CD14-positive monocyte (primary cell): ENCODE measurements at regions not wholly inside any gene's neighbourhood (a gene's known extent, or its start where the extent isn't known, plus 50 kb on each side); places are given as distances from the start of the nearest gene placed in this dataset.

Source experiments
- DNase-seq, 3 donors: peaks; one replicate each; pipeline ENCODE4 v3.0.0-alpha.2; 2011 to 2022
- H2AFZ ChIP-seq: 2 replicates; pipeline ENCODE4 v1.6.0; 2012; ENCODE audit warnings: mild to moderate bottlenecking, low read depth, low read length, inconsistent platforms; ENCODE audit not compliant: insufficient read depth, poor library complexity, severe bottlenecking
- H3K27ac ChIP-seq, 2 donors: 1 replicate in 1 of 2; 2 replicates in 1 of 2; pipeline ENCODE4 v1.5.1; 2012 to 2013; ENCODE audit warnings: low read length in 2 of 2, control low read depth in 1 of 2, inconsistent platforms in 1 of 2, low read depth in 1 of 2, mild to moderate bottlenecking in 1 of 2
- H3K27me3 ChIP-seq, 2 donors: one replicate each; pipeline versions ENCODE4 v1.6.0 to v1.6.1; 2011 to 2013; ENCODE audit warnings: low read length in 2 of 2; ENCODE audit not compliant: control insufficient read depth in 2 of 2, insufficient read depth in 2 of 2
- H3K36me3 ChIP-seq, 2 donors: replicated peaks in 1 of 2; 1 replicate in 1 of 2; 2 replicates in 1 of 2; pipeline versions ENCODE4 v1.5.1 to v1.6.1; 2012 to 2013; ENCODE audit warnings: low read length in 2 of 2, control low read depth in 1 of 2, inconsistent platforms in 1 of 2, mild to moderate bottlenecking in 1 of 2; ENCODE audit not compliant: insufficient read depth in 2 of 2, control insufficient read depth in 1 of 2
- H3K4me1 ChIP-seq, 2 donors: 1 replicate in 1 of 2; 2 replicates in 1 of 2; pipeline versions ENCODE4 v1.5.1 to v1.6.1; 2012 to 2013; ENCODE audit warnings: low read length in 2 of 2, control low read depth in 1 of 2, inconsistent platforms in 1 of 2, mild to moderate bottlenecking in 1 of 2, moderate library complexity in 1 of 2; ENCODE audit not compliant: insufficient read depth in 2 of 2, control insufficient read depth in 1 of 2
- H3K4me2 ChIP-seq: replicated peaks from 2 replicates; pipeline ENCODE3; 2012; ENCODE audit warnings: low read length, moderate library complexity, mild to moderate bottlenecking; ENCODE audit not compliant: poor library complexity, severe bottlenecking; ENCODE audit errors: extremely low read depth
- H3K4me3 ChIP-seq, 3 experiments: fragments of 200-600 bp in 1 of 3; sonication (generic) in 1 of 3; replicated peaks in 1 of 3; 1 replicate in 2 of 3; 2 replicates in 1 of 3; pipeline ENCODE4 v1.5.1; 2011 to 2013; ENCODE audit warnings: low read length in 3 of 3, mild to moderate bottlenecking in 3 of 3, control low read depth in 2 of 3, low read depth in 2 of 3, inconsistent platforms in 1 of 3, moderate library complexity in 1 of 3
- H3K79me2 ChIP-seq: 2 replicates; pipeline ENCODE4 v1.6.0; 2012; ENCODE audit warnings: mild to moderate bottlenecking, control low read depth, inconsistent platforms, low read length, moderate library complexity; ENCODE audit not compliant: insufficient read depth
- H3K9ac ChIP-seq: 2 replicates; pipeline ENCODE4 v1.6.0; 2017; ENCODE audit warnings: low read length, mild to moderate bottlenecking; ENCODE audit not compliant: insufficient read depth, poor library complexity, severe bottlenecking
- H3K9me3 ChIP-seq, 2 donors: replicated peaks in 1 of 2; 1 replicate in 1 of 2; 2 replicates in 1 of 2; pipeline versions ENCODE4 v1.5.1 to v1.6.1; 2012 to 2013; ENCODE audit warnings: low read length in 2 of 2, control low read depth in 1 of 2; ENCODE audit not compliant: control insufficient read depth in 1 of 2, insufficient read depth in 1 of 2
- H4K20me1 ChIP-seq: 2 replicates; pipeline ENCODE4 v1.6.0; 2012; ENCODE audit warnings: mild to moderate bottlenecking, low read length, control low read depth, moderate library complexity; ENCODE audit not compliant: insufficient read depth
- H3K27ac Mint-ChIP-seq, 7 donors: one replicate each; pipeline ENCODE4 v1.8.0; 2020; ENCODE audit warnings: mild to moderate bottlenecking in 7 of 7, mixed read lengths in 7 of 7, moderate library complexity in 6 of 7, inconsistent platforms in 2 of 7
- H3K27me3 Mint-ChIP-seq, 3 donors: one replicate each; pipeline ENCODE4 v1.8.0; 2021 to 2022; ENCODE audit warnings: low read depth in 3 of 3, mild to moderate bottlenecking in 3 of 3, mixed read lengths in 3 of 3, moderate library complexity in 3 of 3, inconsistent platforms in 1 of 3
- H3K36me3 Mint-ChIP-seq, 2 donors: one replicate each; pipeline ENCODE4 v1.8.0; 2020; ENCODE audit warnings: mixed read lengths in 2 of 2, inconsistent platforms in 1 of 2, mild to moderate bottlenecking in 1 of 2
- H3K4me1 Mint-ChIP-seq: one replicate; pipeline ENCODE4 v1.8.0; 2020; ENCODE audit warnings: mild to moderate bottlenecking, mixed read lengths
- H3K4me3 Mint-ChIP-seq, 2 donors: one replicate each; pipeline ENCODE4 v1.8.0; 2020; ENCODE audit warnings: mild to moderate bottlenecking in 2 of 2, mixed read lengths in 2 of 2, moderate library complexity in 1 of 2
- H3K9me3 Mint-ChIP-seq, 7 donors: one replicate each; pipeline ENCODE4 v1.8.0; 2020 to 2022; ENCODE audit warnings: mixed read lengths in 7 of 7, mild to moderate bottlenecking in 6 of 7, moderate library complexity in 6 of 7, inconsistent platforms in 2 of 7
- CTCF ChIP-seq: fragments of 200-600 bp; IDR thresholded peaks from one replicate; pipeline ENCODE4 v1.8.0; 2022; ENCODE audit warnings: antibody characterized with exemption, mild to moderate bottlenecking
- WGBS: methylation state at CpG from one replicate; pipeline ENCODE4 v1.1.5; 2013; ENCODE audit warnings: missing lambda C conversion rate; ENCODE audit not compliant: insufficient coverage; 5-methylcytosine and 5-hydroxymethylcytosine counted together
- intact Hi-C, 2 donors: fragments of 100-400 bp; cut with micrococcal nuclease; formaldehyde crosslinking; loops; one replicate each; pipeline versions ENCODE4 v1.15.0 to v1.15.1; 2023

DNA sequence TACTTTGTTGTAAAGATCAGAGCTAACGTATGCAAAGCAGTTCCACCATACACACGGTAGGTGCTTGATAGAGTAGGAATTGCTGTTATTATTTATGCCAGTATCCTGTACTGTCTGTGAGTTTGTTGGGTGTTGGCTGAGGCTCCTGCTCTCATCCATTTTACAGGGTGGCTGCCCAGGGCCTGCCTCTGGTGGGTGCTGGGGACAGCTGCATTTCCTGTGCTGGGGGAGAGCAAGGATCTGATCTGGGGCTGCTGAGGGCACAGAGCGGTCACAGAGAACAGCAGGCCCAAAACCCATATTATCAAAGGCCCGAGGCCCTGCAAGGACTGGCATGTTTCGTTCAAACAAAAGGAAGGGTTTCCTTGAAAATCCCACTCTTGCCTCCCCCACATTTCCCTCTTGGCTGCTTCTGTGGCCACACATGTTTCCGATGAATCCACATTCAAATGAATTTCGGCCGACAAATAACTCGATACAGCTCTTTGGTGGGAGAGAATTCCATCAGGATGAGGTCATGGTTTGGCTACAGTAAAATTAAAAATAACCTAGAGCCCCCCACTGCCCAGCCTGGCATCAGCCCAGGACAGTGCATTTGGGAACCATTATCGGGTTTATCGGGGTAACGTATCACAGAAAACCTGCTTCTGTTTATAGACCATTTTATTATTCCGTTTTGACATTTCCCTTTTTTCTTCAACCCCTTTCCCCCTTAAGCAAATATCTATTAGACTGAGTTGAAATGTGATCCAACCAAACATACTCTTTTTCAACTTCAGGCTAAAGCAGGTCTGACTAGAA, 143.4 kb downstream of the CYRIA start:
- H3K27me3 Mint-ChIP-seq: peaks cover 4 to 12% (median 6%) of the 10 kb centered on the region in 3 donors
- Histone ChIP-seq H4K20me1 (no peaks in the 10 kb centered on the region), H3K36me3 (no peaks in the 10 kb centered on the region), H3K27ac (no peak overlapping the region), H2AFZ (no peak overlapping the region), H3K4me1 (no peaks in the 10 kb centered on the region), H3K9ac (no peak overlapping the region), H3K9me3 (no peaks in the 10 kb centered on the region), H3K27me3 (peaks cover 0 to 4% of the 10 kb centered on the region in 2 donors), H3K4me3 (no peak overlapping the region), H3K79me2 (no peaks in the 10 kb centered on the region), H3K4me2 (no peak overlapping the region)
- H3K4me3 Mint-ChIP-seq: no peak overlapping the region
- no peak for TF ChIP-seq CTCF
- peak overlapping the region in 1 of 7 donors; percentile 51 for H3K27ac Mint-ChIP-seq
- intact Hi-C loops: no loop called here
- 97% methylated on average over 5 of the region's 13 CpGs for WGBS
- no peak for DNase-seq
- no peaks in the 10 kb centered on the region for H3K36me3 Mint-ChIP-seq
- H3K4me1 Mint-ChIP-seq: no peaks in the 10 kb centered on the region
- H3K9me3 Mint-ChIP-seq: no peaks in the 10 kb centered on the region

DNA sequence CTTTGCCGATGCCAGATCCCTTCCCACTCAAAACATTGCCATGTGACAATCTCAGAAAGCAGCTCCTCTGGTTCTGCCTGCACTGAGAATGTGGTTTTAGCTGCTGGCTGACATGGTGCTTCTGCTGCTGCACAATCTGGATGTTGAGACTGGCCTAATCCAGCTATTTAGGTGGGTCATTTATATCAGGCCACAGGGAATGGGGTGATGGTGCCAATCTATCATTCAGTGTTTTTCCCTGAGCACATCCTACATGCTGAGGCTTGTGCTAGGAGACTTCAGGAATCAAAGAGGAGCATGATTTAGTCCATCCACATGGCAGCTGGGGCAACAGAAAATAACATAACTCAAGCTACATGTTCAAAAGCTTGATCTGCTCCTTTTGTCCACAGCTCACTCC, 144.7 kb downstream of the CYRIA start:
- WGBS: no CpG with 5 or more reads among the region's 1 CpG
- no peak for TF ChIP-seq CTCF
- no peak overlapping the region for H3K27ac Mint-ChIP-seq
- H3K9me3 Mint-ChIP-seq: no peaks in the 10 kb centered on the region
- no peak overlapping the region for H2AFZ ChIP-seq
- peaks cover 3 to 9% (median 6%) of the 10 kb centered on the region in 3 donors for H3K27me3 Mint-ChIP-seq
- H4K20me1 ChIP-seq: no peaks in the 10 kb centered on the region
- H3K79me2 ChIP-seq: no peaks in the 10 kb centered on the region
- no peak overlapping the region for H3K4me3 Mint-ChIP-seq
- H3K4me2 ChIP-seq: no peak overlapping the region
- no peaks in the 10 kb centered on the region for H3K9me3 ChIP-seq
- H3K4me1 ChIP-seq: no peaks in the 10 kb centered on the region
- H3K27ac ChIP-seq: no peak overlapping the region
- intact Hi-C loops: no loop called here
- no peak for DNase-seq
- peaks cover 0 to 4% of the 10 kb centered on the region in 2 donors for H3K27me3 ChIP-seq
- no peaks in the 10 kb centered on the region for H3K36me3 Mint-ChIP-seq
- H3K4me1 Mint-ChIP-seq: no peaks in the 10 kb centered on the region
- H3K4me3 ChIP-seq: no peak overlapping the region
- no peaks in the 10 kb centered on the region for H3K36me3 ChIP-seq
- H3K9ac ChIP-seq: no peak overlapping the region
